Activated naive CD4-positive, alpha-beta T cell treated with anti-CD3 and anti-CD28 coated beads, Interleukin-2, amount 50 U/mL, for 16 hours (primary cell): ENCODE measurements at regions not wholly inside any gene's neighbourhood (a gene's known extent, or its start where the extent isn't known, plus 50 kb on each side); places are given as distances from the start of the nearest gene placed in this dataset.
"Not testable (repeated sequence)": the region's sequence is repeated elsewhere in the genome, so short reads cannot be mapped to it uniquely, and the experiment has no call there.

Experiments
- DNase-seq: peaks from one replicate; pipeline ENCODE4 v3.0.0-alpha.2; 2020

GRCh38 chr3:101134331-101134730 is 141.1 kb upstream of the ABI3BP start:
- no peak for DNase-seq

- no peak for DNase-seq
Observed at GRCh38 chr3:101133652-101134051, 140.4 kb upstream of the ABI3BP start.

- not testable (repeated sequence) for DNase-seq
Observed at GRCh38 chr3:101133197-101133596, 140.0 kb upstream of the ABI3BP start.

DNA sequence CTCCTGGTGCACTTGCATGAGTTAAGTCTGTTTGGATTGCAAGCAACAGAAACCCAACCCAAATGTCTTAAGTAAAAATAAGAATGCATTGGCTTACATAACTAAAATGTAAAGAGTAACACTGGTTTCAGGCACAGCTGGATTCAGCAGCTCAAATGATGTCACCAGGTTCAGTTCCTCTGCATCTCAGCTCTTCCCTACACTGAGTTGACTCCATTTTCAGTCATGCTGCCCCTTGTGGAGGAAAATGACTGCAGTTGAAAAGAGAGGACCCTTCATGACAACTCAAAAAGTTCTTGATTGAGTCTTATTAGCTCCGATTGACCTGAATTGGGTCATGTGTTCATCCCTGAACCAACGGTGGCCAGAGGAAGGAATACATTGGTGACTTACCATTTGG is 138.5 kb upstream of the ABI3BP start:
- no peak for DNase-seq

DNA sequence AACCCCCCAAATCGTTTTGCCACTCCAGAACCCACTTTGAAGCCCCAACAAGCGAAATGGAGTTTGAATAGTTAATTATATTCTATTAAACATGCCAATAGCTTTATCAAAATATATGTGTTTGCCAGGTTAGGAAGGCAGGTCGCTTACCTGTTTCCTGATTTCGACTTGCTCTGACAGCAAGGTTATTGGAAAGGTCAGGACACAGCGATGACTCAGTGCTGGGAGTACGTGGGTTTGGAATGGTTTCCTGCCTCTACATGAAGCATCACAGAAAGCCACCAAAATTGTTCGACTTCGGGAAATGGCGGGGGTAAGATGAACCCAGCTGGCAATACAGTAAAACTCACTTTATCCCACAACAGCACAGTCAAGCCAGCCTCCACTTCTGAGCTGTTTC is 135.6 kb upstream of the ABI3BP start:
- no peak for DNase-seq

DNA sequence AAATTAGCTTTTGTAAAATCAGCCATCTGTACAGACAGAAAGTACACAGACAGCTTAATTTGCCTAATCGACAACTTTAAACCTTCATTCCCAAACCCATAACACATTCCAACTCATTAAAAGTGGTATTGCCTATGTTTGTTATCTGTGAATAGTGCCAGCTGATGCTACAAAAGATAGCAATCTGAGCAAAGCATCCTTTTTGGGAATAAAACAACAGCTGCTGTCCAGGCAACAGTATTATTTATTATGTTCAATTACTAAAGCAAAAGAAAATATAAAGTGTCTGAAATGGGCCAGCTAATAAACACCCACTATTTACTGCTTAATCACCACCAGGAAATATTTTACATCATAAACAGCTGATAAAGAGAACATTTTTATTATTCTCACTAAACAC is 134.8 kb upstream of the ABI3BP start:
- no peak for DNase-seq

DNA sequence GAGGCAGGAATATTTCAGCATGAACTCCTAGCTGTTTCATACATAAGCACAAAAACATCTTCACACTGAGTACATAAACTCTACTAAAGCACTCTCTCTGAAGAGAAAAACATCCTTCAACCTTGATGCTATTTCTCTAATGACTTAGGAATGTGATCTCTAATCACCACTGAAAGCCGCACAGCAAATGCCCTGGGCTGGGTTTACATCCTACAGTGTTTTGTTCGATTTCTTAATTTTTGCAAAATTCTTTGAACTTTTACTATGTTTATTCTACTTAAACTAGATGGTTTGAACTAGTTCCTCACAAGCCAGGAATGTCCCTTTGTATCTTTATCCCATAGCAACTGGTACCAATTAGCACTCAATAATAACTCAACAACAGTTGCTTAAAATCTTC is 130.9 kb upstream of the ABI3BP start:
- no peak for DNase-seq

DNA sequence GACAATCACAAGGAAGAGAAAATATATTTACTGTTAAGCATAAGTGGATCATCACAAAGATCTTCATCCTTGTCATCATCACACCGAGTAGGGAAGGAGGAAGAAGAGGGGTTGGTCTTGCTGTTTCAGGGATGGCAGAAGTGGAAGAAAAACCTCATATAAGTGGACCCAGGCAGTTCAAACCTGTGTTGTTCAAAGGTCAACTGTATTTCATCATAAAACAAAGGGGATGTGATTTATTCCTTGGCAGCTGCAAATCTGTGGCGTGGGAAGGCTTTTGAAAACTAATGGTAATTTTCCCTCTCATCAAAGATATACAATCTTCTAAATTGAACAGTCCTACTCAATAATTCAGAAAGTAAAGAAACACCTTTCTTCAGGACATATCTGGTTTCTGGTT is 129.9 kb upstream of the ABI3BP start:
- no peak for DNase-seq

- no peak for DNase-seq
Observed at GRCh38 chr3:101122681-101123080, 129.5 kb upstream of the ABI3BP start.

DNA sequence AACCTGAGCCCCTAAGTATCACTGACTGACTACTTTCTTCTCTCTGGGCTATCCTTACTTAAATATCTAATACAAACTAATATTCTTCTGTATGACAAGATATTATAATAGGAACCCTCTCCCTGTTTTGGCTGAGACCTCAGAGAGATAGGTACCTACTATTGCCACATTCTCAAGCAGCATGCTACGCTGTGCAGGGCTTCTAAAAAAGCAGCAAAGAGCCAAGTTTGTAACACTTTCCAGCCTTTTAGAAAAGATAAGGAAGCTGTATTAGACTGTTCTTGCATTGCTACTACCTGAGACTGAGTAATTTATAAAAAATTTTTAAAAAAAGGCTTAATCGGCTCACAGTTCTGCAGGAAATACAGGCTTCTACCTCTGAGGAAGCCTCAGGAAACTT is 126.8 kb upstream of the ABI3BP start:
- no peak for DNase-seq

DNA sequence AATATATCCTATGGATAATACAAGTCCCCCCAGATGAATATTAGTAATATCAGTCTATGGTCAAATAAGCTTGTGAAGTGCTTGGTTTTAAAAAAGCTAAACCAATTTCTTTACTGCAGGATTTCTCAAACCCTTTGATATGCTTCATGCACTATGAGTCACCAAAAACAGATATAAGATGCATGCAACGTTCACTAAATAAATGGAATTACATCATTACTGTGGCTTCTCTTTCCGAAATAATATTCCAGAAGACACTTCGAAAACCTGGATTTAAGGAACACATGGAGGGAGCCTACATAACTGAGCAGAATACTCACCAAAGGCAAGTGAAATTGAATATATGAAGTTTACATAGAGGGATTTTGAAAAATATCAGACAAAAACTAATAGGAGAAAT is 126.3 kb upstream of the ABI3BP start:
- DNase-seq: no peak

- DNase-seq: no peak
Observed at GRCh38 chr3:101117980-101118379, 124.8 kb upstream of the ABI3BP start.

- no peak for DNase-seq
Observed at GRCh38 chr3:101117465-101117864, 124.2 kb upstream of the ABI3BP start.

DNA sequence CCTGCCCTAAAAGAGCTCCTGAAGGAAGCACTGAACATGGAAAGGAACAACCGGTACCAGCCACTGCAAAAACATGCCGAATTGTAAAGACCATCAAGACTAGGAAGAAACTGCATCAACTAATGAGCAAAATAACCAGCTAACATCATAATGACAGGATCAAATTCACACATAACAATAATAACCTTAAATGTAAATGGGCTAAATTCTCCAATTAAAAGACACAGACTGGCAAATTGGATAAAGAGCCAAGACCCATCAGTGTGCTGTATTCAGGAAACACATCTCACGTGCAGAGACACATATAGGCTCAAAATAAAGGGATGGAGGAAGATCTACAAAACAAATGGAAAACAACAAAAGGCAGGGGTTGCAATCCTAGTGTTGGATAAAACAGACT is 117.1 kb upstream of the ABI3BP start:
- not testable (repeated sequence) for DNase-seq

GRCh38 chr3:101104321-101104720 is 111.1 kb upstream of the ABI3BP start:
- DNase-seq: no peak

DNA sequence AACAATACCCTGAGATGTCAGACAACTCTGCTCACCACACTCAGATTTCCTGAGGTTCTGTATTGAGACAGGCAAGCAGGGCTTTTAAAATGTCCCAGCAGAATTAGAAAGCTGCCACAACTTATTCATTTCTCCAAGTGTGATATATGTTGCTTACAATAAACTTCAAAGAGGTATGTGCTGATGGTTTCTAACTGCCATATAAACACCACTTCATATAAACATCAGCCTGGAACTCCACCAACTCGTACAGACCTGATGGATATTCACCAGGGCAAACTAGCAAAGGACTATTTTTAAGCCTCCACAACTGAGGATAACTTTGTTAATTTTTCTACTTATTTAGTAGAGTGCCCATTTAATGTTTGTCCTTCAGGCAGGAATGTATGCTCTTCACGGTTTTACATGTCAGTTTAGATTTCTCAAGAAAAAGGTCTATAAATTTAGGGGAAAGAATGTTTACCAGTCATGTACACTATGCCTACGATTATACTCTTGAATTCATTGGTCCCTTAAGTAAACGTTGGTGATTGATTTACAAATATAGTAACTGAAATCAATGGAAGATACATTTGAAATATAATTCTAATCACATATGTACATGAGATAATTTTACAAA is 109.6 kb upstream of the ABI3BP start:
- DNase-seq: no peak

DNA sequence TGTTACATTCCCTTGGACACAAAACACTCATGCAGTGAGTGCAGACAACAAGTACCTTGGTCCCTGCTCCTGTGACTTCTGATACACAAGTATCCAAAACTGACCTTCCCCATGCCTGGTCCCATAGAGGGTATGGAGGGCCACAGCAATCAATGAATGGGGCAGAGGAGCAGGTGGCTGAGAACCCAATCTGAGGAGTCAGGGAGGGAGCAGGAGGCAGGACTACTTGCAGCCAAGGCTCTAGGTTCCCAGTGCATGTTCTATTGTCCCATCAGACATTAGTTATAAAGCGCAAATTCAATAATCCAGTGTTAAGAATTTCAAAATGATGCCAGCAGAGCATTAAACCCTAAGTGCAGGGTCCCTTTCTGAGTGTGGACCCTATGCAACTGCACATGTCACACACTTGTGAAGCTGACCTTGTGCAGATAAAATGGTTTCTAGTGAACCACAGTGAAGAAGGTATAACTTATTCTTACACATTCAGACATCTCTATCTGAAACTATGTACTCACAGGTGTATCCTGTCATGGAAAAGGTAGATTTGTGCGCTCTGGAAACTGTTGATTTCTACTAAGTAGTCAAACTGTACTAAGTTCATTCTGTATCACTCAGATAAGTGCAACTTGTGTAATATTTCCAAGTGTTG is 107.3 kb upstream of the ABI3BP start:
- no peak for DNase-seq

- no peak for DNase-seq
Observed at GRCh38 chr3:101099791-101100190, 106.6 kb upstream of the ABI3BP start.

DNA sequence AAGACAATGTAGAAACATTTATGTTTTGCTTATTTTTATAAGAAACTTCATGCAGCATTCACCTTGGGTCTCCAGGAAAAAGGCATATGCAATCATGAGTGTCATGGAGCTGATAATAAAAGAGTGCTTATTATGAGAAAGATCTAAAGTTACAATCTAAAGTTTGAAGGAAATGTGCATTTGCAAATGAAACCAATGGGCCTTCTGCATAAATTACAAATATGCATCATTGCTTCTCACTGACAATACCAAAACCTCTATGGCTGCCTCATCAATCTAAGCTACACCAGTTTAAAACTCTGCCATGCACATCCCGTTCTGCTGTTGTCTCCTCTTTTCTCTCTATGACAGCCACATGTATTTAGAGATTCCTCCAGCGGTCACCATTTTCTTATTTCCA is 103.2 kb upstream of the ABI3BP start:
- no peak for DNase-seq

- no peak for DNase-seq
Observed at GRCh38 chr3:101095693-101096430, 102.6 kb upstream of the ABI3BP start.

GRCh38 chr3:101091489-101091888 is 98.3 kb upstream of the ABI3BP start:
- DNase-seq: no peak

- DNase-seq: no peak
Observed at GRCh38 chr3:101085752-101086151, 92.5 kb upstream of the ABI3BP start.

DNA sequence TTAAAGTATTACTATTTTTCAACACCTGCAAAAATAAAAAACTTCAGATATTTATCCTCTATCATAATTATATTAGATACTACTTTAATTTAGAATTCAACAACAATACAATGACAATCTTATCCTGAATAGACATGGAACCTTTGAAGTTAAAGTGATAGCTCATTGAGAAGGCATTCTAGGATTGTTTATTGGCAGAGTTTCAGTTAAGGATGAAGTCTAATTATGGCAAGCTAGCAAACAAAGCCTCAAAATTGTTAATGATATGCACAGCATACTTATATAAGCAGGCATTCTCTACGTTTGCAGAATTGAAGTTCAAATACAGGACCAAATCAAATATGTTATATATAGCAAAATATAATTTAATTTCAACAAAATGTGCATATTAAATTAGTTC is 91.2 kb upstream of the ABI3BP start:
- DNase-seq: no peak

- no peak for DNase-seq
Observed at GRCh38 chr3:101081999-101082398, 88.8 kb upstream of the ABI3BP start.
